ENCODE measurements at regions not wholly inside any gene's neighbourhood (a gene's known extent, or its start where the extent isn't known, plus 50 kb on each side); places are given as distances from the start of the nearest gene placed in this dataset.

- no peak overlapping the region for H3K27ac ChIP-seq (ENCODE audit: low read depth, low read length)
- intact Hi-C loops (cut with micrococcal nuclease): no loop called here
- H3K36me3 ChIP-seq (ENCODE audit: control insufficient read depth in 1 of 2, insufficient read depth in 2 of 2, low read length in 2 of 2): no peaks in the 10 kb centered on the region
- H3K79me2 ChIP-seq (ENCODE audit: insufficient read depth, low read length): no peaks in the 10 kb centered on the region
- H3K27me3 ChIP-seq (ENCODE audit: insufficient read depth, low read length): no peaks in the 10 kb centered on the region
- ATAC-seq: no peak
- no TSS peak for BruUV-seq (replicated peaks)
- ChIA-PET CTCF (no interaction called here), POLR2A (no interaction called here), RAD21 (ENCODE audit: low non-redundant PET in 1 of 2, low total read pairs in 2 of 2, uncharacterized antibody in 2 of 2, unreplicated experiment in 2 of 2) (no interaction called here)
- no peaks in the 10 kb centered on the region for H3K9me3 ChIP-seq (ENCODE audit: control insufficient read depth in 1 of 2, insufficient read depth in 1 of 2, low read depth in 1 of 2, low read length in 2 of 2)
- no peaks in the 10 kb centered on the region for H3K4me1 ChIP-seq (ENCODE audit: control insufficient read depth in 1 of 2, insufficient read depth in 2 of 2, low read length in 2 of 2)
- no peak overlapping the region for H3K9ac ChIP-seq (ENCODE audit: low read length)
- no peak for DNase-seq (ENCODE audit: low read depth, low spot score)
- no peak overlapping the region for H3K4me2 ChIP-seq (ENCODE audit: low read length)
- no peak overlapping the region for H2AFZ ChIP-seq (ENCODE audit: low read depth, low read length, poor library complexity, severe bottlenecking)
- no peaks in the 10 kb centered on the region for H3K9me2 ChIP-seq (ENCODE audit: insufficient read depth)
- TF ChIP-seq POLR2AphosphoS5 (IDR thresholded peaks at IDR 0.05; ENCODE audit: low read depth, low read length) (no peak), SP1 (IDR thresholded peaks at IDR 0.05; ENCODE audit: low read depth) (no peak), ZBTB33 (IDR thresholded peaks at IDR 0.05; ENCODE audit: extremely low read depth, insufficient replicate concordance, low read length) (no peak), CEBPB (IDR thresholded peaks at IDR 0.05; ENCODE audit: low read depth) (no peak), RAD21 (IDR thresholded peaks at IDR 0.05; ENCODE audit: low read depth) (no peak), EZH2 (IDR thresholded peaks at IDR 0.05) (no peak), EZH2phosphoT487 (IDR thresholded peaks at IDR 0.05; ENCODE audit: borderline replicate concordance) (no peak), EGR1 (IDR thresholded peaks at IDR 0.05; ENCODE audit: low read depth) (no peak), MAX (IDR thresholded peaks at IDR 0.05) (no peak), CTCF (IDR thresholded peaks at IDR 0.05 in 2 of 3, conservative IDR thresholded peaks at IDR 0.05 in 1 of 3; ENCODE audit: borderline replicate concordance in 1 of 3, insufficient read depth in 1 of 3, low read depth in 2 of 3, low read length in 2 of 3) (no peak), JUND (IDR thresholded peaks at IDR 0.05) (no peak), CBX3 (IDR thresholded peaks at IDR 0.05; ENCODE audit: low read depth) (no peak), SIN3A (IDR thresholded peaks at IDR 0.05; ENCODE audit: low read depth) (no peak), TCF7L2 (IDR thresholded peaks at IDR 0.05; ENCODE audit: borderline replicate concordance, extremely low read depth, insufficient read depth, insufficient read length) (no peak), YY1 (IDR thresholded peaks at IDR 0.05; ENCODE audit: extremely low read depth, insufficient replicate concordance, low read depth, low read length) (no peak), FOSL1 (IDR thresholded peaks at IDR 0.05; ENCODE audit: low read depth) (no peak)
- H3K4me3 ChIP-seq (replicated peaks in 1 of 2; ENCODE audit: low read depth in 1 of 2, low read length in 2 of 2): no peak overlapping the region
- H4K20me1 ChIP-seq (ENCODE audit: insufficient read depth): no peaks in the 10 kb centered on the region
Measured at GRCh38 chr9:111263116-111263515, 66.9 kb downstream of the OR2K2 start.

Data from HCT116 (cell line).